ENCODE measurements at regions not wholly inside any gene's neighbourhood (a gene's known extent, or its start where the extent isn't known, plus 50 kb on each side); places are given as distances from the start of the nearest gene placed in this dataset.

GRCh38 chr2:20509770-20510490 is 63.1 kb downstream of the RHOB start (continued):
- no peak for TF ChIP-seq ZNF296 (CRISPR knock-in tag; conservative IDR thresholded peaks at IDR 0.05)
- TF ChIP-seq, protein P1, sequence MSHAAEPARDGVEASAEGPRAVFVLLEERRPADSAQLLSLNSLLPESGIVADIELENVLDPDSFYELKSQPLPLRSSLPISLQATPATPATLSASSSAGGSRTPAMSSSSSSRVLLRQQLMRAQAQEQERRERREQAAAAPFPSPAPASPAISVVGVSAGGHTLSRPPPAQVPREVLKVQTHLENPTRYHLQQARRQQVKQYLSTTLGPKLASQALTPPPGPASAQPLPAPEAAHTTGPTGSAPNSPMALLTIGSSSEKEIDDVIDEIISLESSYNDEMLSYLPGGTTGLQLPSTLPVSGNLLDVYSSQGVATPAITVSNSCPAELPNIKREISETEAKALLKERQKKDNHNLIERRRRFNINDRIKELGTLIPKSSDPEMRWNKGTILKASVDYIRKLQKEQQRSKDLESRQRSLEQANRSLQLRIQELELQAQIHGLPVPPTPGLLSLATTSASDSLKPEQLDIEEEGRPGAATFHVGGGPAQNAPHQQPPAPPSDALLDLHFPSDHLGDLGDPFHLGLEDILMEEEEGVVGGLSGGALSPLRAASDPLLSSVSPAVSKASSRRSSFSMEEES (CRISPR knock-in tag; IDR thresholded peaks at IDR 0.05): no peak
- TF ChIP-seq PHF21A (CRISPR knock-in tag; IDR thresholded peaks at IDR 0.05): peak; percentile 43; the same call in 1 of the 2 replicates
- peak; percentile 41 for TF ChIP-seq ZEB1 (IDR thresholded peaks at IDR 0.05; ENCODE audit: insufficient replicate concordance, low read depth)
- peak; percentile 59; the same call in 1 of the 2 replicates for TF ChIP-seq PAX8 (CRISPR knock-in tag; IDR thresholded peaks at IDR 0.05; ENCODE audit: borderline replicate concordance)
- no peak for TF ChIP-seq ZNF33B (CRISPR knock-in tag; IDR thresholded peaks at IDR 0.05)
- peak; percentile 41; the same call in 1 of the 2 replicates for TF ChIP-seq TSC22D2 (CRISPR knock-in tag; IDR thresholded peaks at IDR 0.05; ENCODE audit: borderline replicate concordance)
- TF ChIP-seq TCF12 (IDR thresholded peaks at IDR 0.05): no peak
- 0 out of 2 replicates have a peak, but pooled peaks have one; percentile 28 for TF ChIP-seq TCF12 (CRISPR knock-in tag; IDR thresholded peaks at IDR 0.05)
- TF ChIP-seq KDM5B (CRISPR knock-in tag; IDR thresholded peaks at IDR 0.05; ENCODE audit: borderline replicate concordance): peak; percentile 64; the same call in 1 of the 2 replicates
- TF ChIP-seq NRL (CRISPR knock-in tag; IDR thresholded peaks at IDR 0.05; ENCODE audit: borderline replicate concordance): 0 out of 2 replicates have a peak, but pooled peaks have one; percentile 72
- TF ChIP-seq PATZ1 (CRISPR knock-in tag; IDR thresholded peaks at IDR 0.05): peak; percentile 37; the same call in 1 of the 2 replicates
- no peak for TF ChIP-seq E2F1 (CRISPR knock-in tag; IDR thresholded peaks at IDR 0.05)
- peak; percentile 21; the same call in 1 of the 2 replicates for TF ChIP-seq ZNF556 (CRISPR knock-in tag; IDR thresholded peaks at IDR 0.05; ENCODE audit: borderline replicate concordance)
- TF ChIP-seq ZNF574 (CRISPR knock-in tag; IDR thresholded peaks at IDR 0.05): peak; percentile 30; the same call in 1 of the 2 replicates
- 0 out of 2 replicates have a peak, but pooled peaks have one; percentile 17 for TF ChIP-seq SALL1 (CRISPR knock-in tag; IDR thresholded peaks at IDR 0.05)
- TF ChIP-seq TFDP1 (CRISPR knock-in tag; IDR thresholded peaks at IDR 0.05; ENCODE audit: borderline replicate concordance): peak; percentile 65; the same call in 1 of the 2 replicates
- TF ChIP-seq MZF1 (CRISPR knock-in tag; IDR thresholded peaks at IDR 0.05; ENCODE audit: borderline replicate concordance): no peak

All from HepG2 (cell line).